CD4-positive, CD25-positive, alpha-beta regulatory T cell (primary cell): ENCODE measurements at regions not wholly inside any gene's neighbourhood (a gene's known extent, or its start where the extent isn't known, plus 50 kb on each side); places are given as distances from the start of the nearest gene placed in this dataset.

Source experiments
- ATAC-seq, 2 donors: fragments of 150-1000 bp; cut with Tn5 transposase; one replicate each; pipeline ENCODE4 v1.10.0; 2021; ENCODE audit warnings: low read depth in 2 of 2, moderate number of reproducible peaks in 2 of 2, moderate library complexity in 1 of 2
- DNase-seq, 3 donors: peaks; one replicate each; pipeline versions ENCODE4 v3.0.0 to v3.0.0-alpha.2; 2012 to 2022; ENCODE audit warnings: mixed read lengths in 1 of 3
- H3K27ac ChIP-seq: one replicate; pipeline ENCODE4 v1.7.0; 2013; ENCODE audit warnings: mild to moderate bottlenecking, low read length; ENCODE audit not compliant: insufficient read depth, poor library complexity, severe bottlenecking
- H3K27me3 ChIP-seq: one replicate; pipeline ENCODE4 v1.7.0; 2013; ENCODE audit warnings: low read length; ENCODE audit not compliant: control insufficient read depth, insufficient read depth
- H3K36me3 ChIP-seq: one replicate; pipeline ENCODE4 v1.7.0; 2013; ENCODE audit warnings: mild to moderate bottlenecking, low read length, moderate library complexity; ENCODE audit not compliant: control insufficient read depth, insufficient read depth
- H3K4me1 ChIP-seq: 2 replicates; pipeline ENCODE4 v1.7.0; 2013; ENCODE audit warnings: mild to moderate bottlenecking, low read length; ENCODE audit not compliant: insufficient read depth, control insufficient read depth, poor library complexity, severe bottlenecking
- H3K4me3 ChIP-seq: one replicate; pipeline ENCODE4 v1.7.0; 2013; ENCODE audit warnings: low read depth, mild to moderate bottlenecking, low read length, moderate library complexity
- H3K9me3 ChIP-seq, 2 experiments: 1 replicate in 1 of 2; 2 replicates in 1 of 2; pipeline ENCODE4 v1.7.0; 2013; ENCODE audit warnings: low read length in 2 of 2, mild to moderate bottlenecking in 1 of 2, moderate library complexity in 1 of 2; ENCODE audit not compliant: control insufficient read depth in 2 of 2
- H3K27ac Mint-ChIP-seq, 3 donors: one replicate each; pipeline ENCODE4 v1.8.0; 2020 to 2022; ENCODE audit warnings: mild to moderate bottlenecking in 3 of 3, mixed read lengths in 3 of 3, moderate library complexity in 2 of 3
- H3K27me3 Mint-ChIP-seq: one replicate; pipeline ENCODE4 v1.8.0; 2022; ENCODE audit warnings: mild to moderate bottlenecking, mixed read lengths
- H3K36me3 Mint-ChIP-seq: one replicate; pipeline ENCODE4 v1.8.0; 2020; ENCODE audit warnings: mixed read lengths
- H3K4me1 Mint-ChIP-seq, 4 donors: one replicate each; pipeline ENCODE4 v1.8.0; 2020 to 2022; ENCODE audit warnings: mixed read lengths in 4 of 4, mild to moderate bottlenecking in 1 of 4
- H3K4me3 Mint-ChIP-seq, 4 donors: one replicate each; pipeline ENCODE4 v1.8.0; 2020 to 2022; ENCODE audit warnings: mild to moderate bottlenecking in 4 of 4, mixed read lengths in 4 of 4, moderate library complexity in 3 of 4
- H3K9me3 Mint-ChIP-seq, 7 donors: one replicate each; pipeline ENCODE4 v1.8.0; 2020 to 2022; ENCODE audit warnings: mixed read lengths in 7 of 7, mild to moderate bottlenecking in 3 of 7, moderate library complexity in 2 of 7

GRCh38 chr9:107221321-107221720 lies 61.8 kb upstream of the RAD23B start:
- peaks cover 2% of the 10 kb centered on the region for H3K27me3 ChIP-seq
- ATAC-seq = no peak
- Mint-ChIP-seq H3K4me1 (no peaks in the 10 kb centered on the region), H3K4me3 (no peak overlapping the region), H3K27ac (no peak overlapping the region), H3K36me3 (no peaks in the 10 kb centered on the region), H3K27me3 (peaks cover 13% of the 10 kb centered on the region), H3K9me3 (peaks cover 0 to 1% (median 0%) of the 10 kb centered on the region in 7 donors)
- no peaks in the 10 kb centered on the region for H3K4me1 ChIP-seq
- DNase-seq = no peak
- no peaks in the 10 kb centered on the region for H3K9me3 ChIP-seq
- H3K27ac ChIP-seq = no peak overlapping the region
- H3K4me3 ChIP-seq = no peak overlapping the region
- H3K36me3 ChIP-seq = no peaks in the 10 kb centered on the region

GRCh38 chr9:107222020-107222522 lies 61.0 kb upstream of the RAD23B start:
- Mint-ChIP-seq H3K9me3 (no peaks in the 10 kb centered on the region), H3K27me3 (peaks cover 20% of the 10 kb centered on the region), H3K36me3 (no peaks in the 10 kb centered on the region), H3K4me1 (no peaks in the 10 kb centered on the region), H3K27ac (no peak overlapping the region), H3K4me3 (no peak overlapping the region)
- peaks cover 4% of the 10 kb centered on the region for H3K27me3 ChIP-seq
- H3K4me1 ChIP-seq = no peaks in the 10 kb centered on the region
- ATAC-seq (no peak), DNase-seq (no peak)
- no peak overlapping the region for H3K4me3 ChIP-seq
- no peak overlapping the region for H3K27ac ChIP-seq
- H3K36me3 ChIP-seq = no peaks in the 10 kb centered on the region
- no peaks in the 10 kb centered on the region for H3K9me3 ChIP-seq

- DNase-seq (no peak), ATAC-seq (no peak)
- Mint-ChIP-seq H3K4me3 (no peak overlapping the region), H3K36me3 (no peaks in the 10 kb centered on the region), H3K27me3 (peaks cover 28% of the 10 kb centered on the region), H3K27ac (no peak overlapping the region), H3K9me3 (no peaks in the 10 kb centered on the region), H3K4me1 (no peaks in the 10 kb centered on the region)
- H3K4me3 ChIP-seq = no peak overlapping the region
- no peaks in the 10 kb centered on the region for H3K36me3 ChIP-seq
- H3K27me3 ChIP-seq = peaks cover 6% of the 10 kb centered on the region
- no peaks in the 10 kb centered on the region for H3K4me1 ChIP-seq
- no peak overlapping the region for H3K27ac ChIP-seq
- no peaks in the 10 kb centered on the region for H3K9me3 ChIP-seq
Measured at GRCh38 chr9:107223381-107223780, 59.7 kb upstream of the RAD23B start.

- Histone ChIP-seq H3K36me3 (no peaks in the 10 kb centered on the region), H3K4me3 (no peak overlapping the region), H3K9me3 (no peaks in the 10 kb centered on the region), H3K27ac (no peak overlapping the region), H3K4me1 (no peaks in the 10 kb centered on the region), H3K27me3 (peaks cover 11% of the 10 kb centered on the region)
- ATAC-seq = no peak
- no peak for DNase-seq
- H3K4me3 Mint-ChIP-seq = no peak overlapping the region
- peaks cover 28% of the 10 kb centered on the region for H3K27me3 Mint-ChIP-seq
- H3K27ac Mint-ChIP-seq = no peak overlapping the region
- H3K4me1 Mint-ChIP-seq = no peaks in the 10 kb centered on the region
- no peaks in the 10 kb centered on the region for H3K36me3 Mint-ChIP-seq
- H3K9me3 Mint-ChIP-seq = no peaks in the 10 kb centered on the region
Measured at GRCh38 chr9:107224252-107224651, 58.8 kb upstream of the RAD23B start.

GRCh38 chr9:107226421-107226820 lies 56.7 kb upstream of the RAD23B start:
- H3K27me3 Mint-ChIP-seq = peaks cover 43% of the 10 kb centered on the region
- H3K27ac Mint-ChIP-seq = no peak overlapping the region
- H3K9me3 Mint-ChIP-seq = peaks cover 0 to 3% (median 0%) of the 10 kb centered on the region in 7 donors
- H3K9me3 ChIP-seq = no peaks in the 10 kb centered on the region
- no peaks in the 10 kb centered on the region for H3K36me3 Mint-ChIP-seq
- DNase-seq = no peak
- no peaks in the 10 kb centered on the region for H3K4me1 Mint-ChIP-seq
- H3K27me3 ChIP-seq = peaks cover 12% of the 10 kb centered on the region
- H3K4me1 ChIP-seq = no peaks in the 10 kb centered on the region
- no peak for ATAC-seq
- H3K27ac ChIP-seq = no peak overlapping the region
- H3K4me3 ChIP-seq = no peak overlapping the region
- no peak overlapping the region for H3K4me3 Mint-ChIP-seq
- no peaks in the 10 kb centered on the region for H3K36me3 ChIP-seq

GRCh38 chr9:107227774-107228173 lies 55.3 kb upstream of the RAD23B start:
- no peaks in the 10 kb centered on the region for H3K9me3 ChIP-seq
- H3K4me3 Mint-ChIP-seq = no peak overlapping the region
- H3K27ac Mint-ChIP-seq = no peak overlapping the region
- H3K27ac ChIP-seq = no peak overlapping the region
- no peaks in the 10 kb centered on the region for H3K4me1 Mint-ChIP-seq
- peaks cover 0 to 3% (median 0%) of the 10 kb centered on the region in 7 donors for H3K9me3 Mint-ChIP-seq
- DNase-seq (no peak), ATAC-seq (no peak)
- H3K4me1 ChIP-seq = no peaks in the 10 kb centered on the region
- no peaks in the 10 kb centered on the region for H3K36me3 ChIP-seq
- peaks cover 14% of the 10 kb centered on the region for H3K27me3 ChIP-seq
- no peaks in the 10 kb centered on the region for H3K36me3 Mint-ChIP-seq
- peaks cover 33% of the 10 kb centered on the region for H3K27me3 Mint-ChIP-seq
- no peak overlapping the region for H3K4me3 ChIP-seq

- Mint-ChIP-seq H3K9me3 (peaks cover 0 to 3% (median 0%) of the 10 kb centered on the region in 7 donors), H3K27ac (no peak overlapping the region), H3K4me1 (no peaks in the 10 kb centered on the region), H3K4me3 (no peak overlapping the region), H3K27me3 (peaks cover 37% of the 10 kb centered on the region), H3K36me3 (no peaks in the 10 kb centered on the region)
- H3K27ac ChIP-seq = no peak overlapping the region
- DNase-seq = no peak
- ATAC-seq = no peak
- H3K4me3 ChIP-seq = no peak overlapping the region
- peaks cover 19% of the 10 kb centered on the region for H3K27me3 ChIP-seq
- no peaks in the 10 kb centered on the region for H3K4me1 ChIP-seq
- H3K9me3 ChIP-seq = no peaks in the 10 kb centered on the region
- no peaks in the 10 kb centered on the region for H3K36me3 ChIP-seq
Measured at GRCh38 chr9:107228496-107229039, 54.5 kb upstream of the RAD23B start.

GRCh38 chr9:107229241-107229741 lies 53.8 kb upstream of the RAD23B start:
- peaks cover 38% of the 10 kb centered on the region for H3K27me3 Mint-ChIP-seq
- no peak for ATAC-seq
- peaks cover 0 to 3% (median 0%) of the 10 kb centered on the region in 7 donors for H3K9me3 Mint-ChIP-seq
- Histone ChIP-seq H3K27me3 (peaks cover 19% of the 10 kb centered on the region), H3K9me3 (no peaks in the 10 kb centered on the region), H3K4me3 (no peak overlapping the region), H3K27ac (no peak overlapping the region), H3K36me3 (no peaks in the 10 kb centered on the region), H3K4me1 (no peaks in the 10 kb centered on the region)
- DNase-seq = no peak
- H3K4me1 Mint-ChIP-seq = no peaks in the 10 kb centered on the region
- no peaks in the 10 kb centered on the region for H3K36me3 Mint-ChIP-seq
- no peak overlapping the region for H3K27ac Mint-ChIP-seq
- no peak overlapping the region for H3K4me3 Mint-ChIP-seq
